NCI-H2029 (cell line): ENCODE measurements at regions not wholly inside any gene's neighbourhood (a gene's known extent, or its start where the extent isn't known, plus 50 kb on each side); places are given as distances from the start of the nearest gene placed in this dataset.
"Not testable (repeated sequence)": the region's sequence is repeated elsewhere in the genome, so short reads cannot be mapped to it uniquely, and the experiment has no call there.

Experiments
- DNase-seq: peaks from one replicate; lab custom pipeline; 2025; lab: John Stamatoyannopoulos, UW

DNA sequence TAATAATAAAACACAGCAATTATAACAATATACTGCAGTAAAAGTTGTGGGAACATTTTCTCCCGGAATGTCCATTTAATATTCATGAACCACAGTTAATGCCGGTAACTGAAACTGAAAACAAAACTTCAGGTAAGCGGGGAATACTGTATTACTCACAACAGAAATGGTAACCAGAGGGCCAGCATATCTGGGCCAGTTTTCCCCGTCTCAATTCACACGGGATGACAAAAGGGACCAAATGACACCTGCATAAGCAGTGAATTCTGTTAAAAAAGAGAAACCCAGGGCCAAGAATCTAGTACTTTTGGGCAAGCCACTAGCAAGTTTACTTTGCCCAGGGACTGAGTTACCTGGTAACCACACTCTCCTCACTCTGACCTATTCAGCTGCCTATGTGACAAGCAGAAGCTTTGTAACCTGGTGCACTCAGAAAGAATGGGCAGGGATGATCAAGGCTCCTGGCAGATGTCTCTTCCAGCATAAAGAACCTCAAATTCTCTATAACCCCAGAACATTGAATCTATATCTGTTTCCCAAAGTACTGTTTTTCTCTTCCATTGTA lies 1171.2 kb downstream of the DIAPH3 start:
- no peak for DNase-seq

DNA sequence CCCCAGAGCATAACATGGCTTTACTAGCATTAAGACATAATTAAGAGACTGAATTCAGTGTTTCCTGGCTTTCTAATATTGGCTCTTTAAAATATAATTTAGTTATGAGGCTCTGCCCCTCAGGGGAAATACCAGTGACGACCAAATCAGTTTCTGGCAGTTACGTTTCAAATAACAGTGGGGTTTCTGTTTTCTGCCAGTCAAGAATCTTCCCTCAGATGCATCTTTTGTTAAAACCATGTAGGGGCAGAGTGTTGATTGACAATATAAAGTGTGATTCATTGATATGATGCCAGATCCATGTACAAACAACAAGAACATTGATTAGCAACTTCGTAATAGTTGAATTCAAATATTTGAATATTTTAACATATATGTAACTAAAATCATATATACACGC lies 1169.7 kb downstream of the DIAPH3 start:
- DNase-seq: no peak

DNA sequence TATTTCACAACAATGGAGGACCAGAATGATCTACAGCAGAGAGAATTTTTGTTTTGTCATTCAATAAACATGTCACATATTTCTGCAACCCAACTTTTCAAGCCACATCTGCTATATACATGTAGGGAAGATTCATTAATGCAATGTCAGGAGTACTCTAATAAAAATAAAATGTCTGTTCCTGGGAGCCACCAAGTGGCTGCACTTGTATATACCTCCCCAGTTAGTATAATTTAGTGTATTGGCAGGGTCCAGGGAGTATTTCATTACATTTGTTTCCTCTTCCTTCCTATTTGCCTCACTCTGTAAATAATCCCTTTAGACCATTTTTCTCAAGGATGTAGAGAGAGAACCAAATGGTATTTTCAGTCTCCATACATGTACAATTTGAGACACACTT lies 1169.0 kb downstream of the DIAPH3 start:
- no peak for DNase-seq

DNA sequence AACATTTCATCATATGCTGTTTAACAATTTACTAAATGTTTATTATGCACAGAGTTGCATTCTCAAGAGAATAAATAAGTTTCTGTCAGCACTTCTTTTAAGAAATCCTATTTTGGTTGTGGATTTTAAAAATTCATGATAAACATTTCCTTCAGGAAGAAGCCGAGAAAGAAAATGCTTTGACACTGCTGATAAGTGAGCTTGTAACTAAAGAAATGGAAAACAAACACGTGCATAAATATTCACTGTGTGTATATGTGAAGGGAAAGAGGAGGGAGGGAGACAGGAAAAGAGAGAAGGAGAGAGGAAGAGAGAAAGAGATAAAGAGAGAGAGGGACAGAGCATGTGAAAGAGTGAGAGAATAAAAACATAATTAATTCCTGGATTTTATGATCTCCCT lies 1165.0 kb downstream of the DIAPH3 start:
- DNase-seq: no peak

DNA sequence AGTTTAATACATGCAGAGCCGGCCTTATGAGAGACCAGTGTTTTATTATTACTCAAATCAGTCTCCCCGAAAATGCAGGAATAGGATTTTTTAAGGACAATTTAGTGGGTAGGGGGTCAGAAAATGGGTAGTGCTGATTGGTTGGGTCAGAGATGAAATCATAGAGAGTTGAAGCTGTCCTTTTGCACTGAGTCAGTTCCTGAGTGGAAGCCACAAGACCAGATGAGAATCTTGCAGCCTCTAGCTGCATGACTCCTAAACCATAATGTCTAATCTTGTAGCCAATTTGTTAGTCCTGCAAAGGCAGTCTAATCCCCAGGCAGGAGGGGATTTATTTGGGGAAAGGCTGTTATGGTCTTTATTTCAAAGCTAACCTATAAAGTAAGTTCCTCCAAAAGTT lies 1163.9 kb downstream of the DIAPH3 start:
- no peak for DNase-seq

DNA sequence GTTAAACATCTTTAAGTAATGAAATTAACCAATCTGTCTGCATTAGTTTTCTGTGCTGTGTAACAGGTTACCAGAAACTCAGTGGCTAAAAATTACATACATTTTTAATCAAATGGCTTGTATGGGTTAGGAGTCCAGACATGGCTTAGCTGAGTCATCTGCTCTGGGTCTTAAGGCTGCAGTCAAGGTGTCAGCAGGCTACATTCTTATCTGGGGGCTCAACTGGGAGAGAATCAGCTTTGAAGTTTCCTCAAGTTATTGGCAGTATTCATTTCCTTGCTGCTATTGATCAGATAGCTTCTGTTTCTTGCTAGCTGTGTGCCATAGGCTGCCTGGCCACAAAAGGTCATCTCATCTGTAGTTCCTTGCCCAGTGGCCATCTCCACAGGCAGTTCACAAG lies 1163.0 kb downstream of the DIAPH3 start:
- no peak for DNase-seq

DNA sequence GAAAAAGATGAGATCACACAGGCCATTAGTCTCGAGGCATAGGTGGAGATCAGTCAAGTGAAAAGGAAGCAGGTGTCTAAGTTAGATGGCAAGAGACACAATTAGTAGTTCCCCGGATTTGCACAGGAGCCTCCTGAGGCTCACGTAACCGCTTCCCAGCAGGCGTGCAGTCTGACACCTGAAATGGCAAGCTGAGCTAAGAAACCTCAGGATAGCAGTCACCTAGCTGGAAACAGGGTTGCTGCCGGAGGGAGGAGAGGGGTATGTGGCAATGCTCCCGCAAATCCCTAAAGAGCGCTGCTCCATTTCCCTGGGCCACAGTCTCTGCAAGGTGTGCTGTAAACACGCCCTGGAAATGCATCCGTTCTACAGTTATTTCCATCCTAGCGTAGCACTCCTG lies 1151.0 kb downstream of the DIAPH3 start:
- no peak for DNase-seq

DNA sequence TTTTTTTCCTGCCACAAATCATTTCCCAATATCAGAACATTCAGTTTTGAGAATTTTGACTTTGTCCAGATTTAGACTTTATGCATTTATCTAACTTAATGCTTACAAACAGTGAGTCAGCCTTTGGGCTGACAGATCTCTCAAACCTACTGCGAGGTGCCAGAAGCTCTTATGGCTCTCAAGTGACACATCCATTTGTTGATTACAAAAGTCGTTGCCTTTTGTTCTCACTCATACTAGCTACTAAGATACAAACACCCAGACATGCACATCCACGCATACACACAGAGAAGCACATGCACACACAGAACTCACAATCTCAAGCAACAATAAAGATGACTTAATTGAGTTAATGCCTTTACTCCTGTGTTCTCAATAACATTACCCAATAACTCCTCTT lies 1147.5 kb downstream of the DIAPH3 start:
- no peak for DNase-seq

DNA sequence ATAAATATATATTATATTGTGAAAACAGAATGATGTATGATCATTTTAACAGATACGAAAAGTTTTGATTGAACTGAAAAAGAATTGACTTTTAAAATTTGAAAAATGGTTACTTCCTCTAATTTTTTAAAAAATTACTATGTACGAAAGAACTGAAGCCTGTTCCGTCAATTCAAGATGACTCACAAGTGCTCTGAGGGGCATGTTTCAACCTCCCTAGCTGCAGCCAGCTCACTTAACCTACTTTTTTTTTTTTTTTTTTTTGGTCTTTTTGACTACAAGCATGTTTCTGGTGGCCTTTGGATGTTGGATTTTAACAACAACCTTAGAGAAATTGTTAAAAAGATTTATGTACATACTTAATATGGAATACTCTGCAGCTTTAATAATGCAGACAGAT lies 1139.3 kb downstream of the DIAPH3 start:
- DNase-seq: no peak

DNA sequence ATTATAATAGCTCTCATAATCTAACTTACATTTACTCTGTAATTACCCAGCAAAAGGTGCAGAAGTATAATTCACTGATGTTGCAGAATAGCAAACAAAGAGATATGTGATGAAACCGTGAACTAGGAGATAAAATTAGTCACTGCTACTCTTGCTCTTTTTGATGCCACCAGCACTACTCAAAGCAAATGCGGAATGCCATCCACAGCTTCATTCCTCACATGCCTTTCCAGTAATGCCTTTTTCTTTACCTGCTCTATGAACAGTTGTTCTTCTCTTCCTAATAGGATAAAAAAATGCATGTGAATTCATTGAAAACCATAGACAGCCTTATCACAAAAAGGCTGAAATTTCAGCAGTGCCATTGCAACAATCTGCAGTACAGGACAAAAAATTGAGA lies 1129.5 kb downstream of the DIAPH3 start:
- DNase-seq: no peak

DNA sequence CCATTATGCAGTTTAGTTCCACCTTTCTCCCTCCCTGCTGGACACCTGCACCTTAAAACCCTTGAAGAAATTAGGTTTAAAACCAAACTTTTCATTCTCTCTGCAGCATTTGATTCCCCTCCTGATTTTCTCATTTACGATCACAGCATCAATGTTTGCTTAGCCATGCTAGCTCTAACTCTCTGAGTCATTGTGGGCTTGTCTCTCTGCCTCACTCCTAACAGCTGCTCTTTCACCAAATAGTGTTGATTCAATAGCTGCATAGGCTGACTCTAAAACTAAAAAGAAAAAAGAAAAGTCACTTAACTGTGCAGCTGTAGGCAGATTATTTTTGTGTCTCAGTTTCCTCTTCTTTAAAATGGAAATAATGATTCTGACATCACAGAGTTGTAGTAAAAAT lies 1124.9 kb downstream of the DIAPH3 start:
- DNase-seq: no peak

DNA sequence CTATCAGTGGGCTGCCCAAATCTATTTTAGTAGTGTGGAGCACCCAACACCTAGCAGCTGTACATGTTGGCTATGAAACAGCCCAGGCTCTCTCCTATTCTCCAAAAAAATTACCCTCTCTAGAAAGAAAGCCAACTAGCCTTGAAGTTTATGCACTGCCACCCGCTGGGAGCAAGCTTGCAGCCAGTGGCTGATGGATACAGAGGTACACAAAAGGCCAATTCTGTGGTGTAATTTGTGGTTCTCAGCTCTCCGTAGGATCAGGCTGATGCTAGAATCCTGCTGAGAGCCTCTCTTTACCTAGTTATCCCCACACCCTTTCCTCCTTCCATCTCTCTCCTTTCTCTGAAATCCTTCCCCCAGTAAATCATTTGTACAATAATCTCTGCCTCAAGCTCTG lies 1120.7 kb downstream of the DIAPH3 start:
- no peak for DNase-seq

DNA sequence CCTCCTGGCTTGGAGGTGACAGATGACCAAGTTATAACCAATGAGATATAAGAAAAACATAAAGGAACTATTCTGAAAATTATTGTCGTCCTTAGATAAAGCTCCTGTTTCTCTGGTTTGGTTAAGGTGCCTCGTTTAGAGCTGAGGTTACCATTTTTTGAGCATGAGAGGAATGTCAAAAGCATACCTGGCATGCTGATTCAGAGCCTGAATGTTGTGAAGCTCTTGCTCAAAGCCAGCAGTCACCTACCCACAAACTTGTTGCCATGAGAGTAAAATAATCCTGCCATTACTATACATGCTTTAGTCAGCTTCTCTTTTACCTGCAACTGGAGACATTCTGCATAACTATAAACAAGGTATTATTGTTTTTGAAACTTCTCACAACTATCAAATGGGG lies 1116.2 kb downstream of the DIAPH3 start:
- DNase-seq: no peak

DNA sequence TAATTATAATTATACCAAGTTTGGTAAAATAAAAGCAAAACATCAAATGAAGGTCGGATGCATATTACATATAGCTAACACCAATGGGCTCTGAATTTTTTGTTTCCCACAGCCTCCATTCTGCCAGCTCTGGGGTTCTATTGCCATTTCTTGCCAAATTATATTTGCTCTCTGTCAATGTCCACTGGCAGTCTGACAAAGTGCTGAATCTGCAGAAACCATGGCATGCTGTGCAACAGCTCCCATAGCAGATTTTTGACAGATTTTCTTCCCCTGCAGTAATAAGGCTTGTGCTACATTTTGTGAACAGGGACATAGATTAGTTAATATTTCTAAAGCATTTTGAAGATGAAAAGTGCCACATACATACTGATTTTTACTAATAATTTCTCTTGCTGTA lies 1102.1 kb downstream of the DIAPH3 start:
- DNase-seq: no peak

DNA sequence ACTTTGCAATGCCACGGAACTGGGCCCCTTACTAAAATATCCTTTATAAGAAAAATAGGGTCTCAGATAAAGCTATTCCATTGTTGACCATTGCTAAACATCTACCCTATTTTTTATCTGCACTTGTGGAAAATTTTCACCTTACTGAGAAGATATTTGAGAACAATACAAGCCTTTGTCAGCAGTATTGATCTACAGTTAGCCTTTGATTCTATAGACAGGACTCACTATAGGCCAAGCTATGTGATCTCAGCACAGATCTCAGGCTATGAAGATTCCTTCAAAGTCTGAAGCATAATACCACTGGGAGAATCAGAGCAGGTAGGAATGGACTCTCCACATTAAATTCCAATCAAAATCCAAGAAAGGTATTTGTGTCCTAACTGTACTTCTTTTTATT lies 1099.7 kb downstream of the DIAPH3 start:
- DNase-seq: no peak

DNA sequence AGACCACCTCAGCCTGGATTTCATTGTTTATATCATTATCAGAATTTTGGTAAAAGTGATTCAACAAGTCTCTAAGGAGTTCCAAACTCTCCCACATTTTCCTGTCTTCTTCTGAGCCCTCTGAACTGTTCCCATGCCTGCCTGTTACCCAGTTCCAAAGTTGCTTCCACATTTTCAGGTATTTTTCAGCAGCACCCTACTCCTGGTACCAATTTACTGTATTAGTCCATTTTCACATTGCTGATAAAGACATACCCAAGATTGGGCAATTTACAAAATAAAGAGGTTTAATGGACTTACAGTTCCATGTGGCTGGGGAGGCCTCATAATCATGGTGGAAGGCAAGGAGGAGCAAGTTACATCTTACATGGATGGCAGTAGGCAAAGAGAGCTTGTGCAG lies 1087.3 kb downstream of the DIAPH3 start:
- DNase-seq: not testable (repeated sequence)

DNA sequence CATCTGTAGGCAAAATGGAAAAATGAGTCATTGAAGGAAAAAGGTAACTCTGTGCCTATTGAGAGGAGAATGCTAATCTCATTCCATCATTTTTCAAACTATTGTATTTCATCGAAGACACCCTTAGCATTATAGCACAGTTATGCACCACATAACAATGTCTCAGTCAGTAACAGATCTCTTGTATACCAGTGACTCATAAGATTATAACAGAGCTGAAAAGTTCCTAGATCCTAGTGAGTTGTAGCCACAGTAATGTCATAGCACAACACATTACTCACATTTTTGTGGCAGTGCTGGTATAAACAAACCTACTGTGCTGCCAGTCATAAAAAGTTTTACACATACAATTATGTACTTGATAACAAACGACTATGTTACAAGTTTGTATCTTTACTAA lies 1077.6 kb downstream of the DIAPH3 start:
- no peak for DNase-seq

DNA sequence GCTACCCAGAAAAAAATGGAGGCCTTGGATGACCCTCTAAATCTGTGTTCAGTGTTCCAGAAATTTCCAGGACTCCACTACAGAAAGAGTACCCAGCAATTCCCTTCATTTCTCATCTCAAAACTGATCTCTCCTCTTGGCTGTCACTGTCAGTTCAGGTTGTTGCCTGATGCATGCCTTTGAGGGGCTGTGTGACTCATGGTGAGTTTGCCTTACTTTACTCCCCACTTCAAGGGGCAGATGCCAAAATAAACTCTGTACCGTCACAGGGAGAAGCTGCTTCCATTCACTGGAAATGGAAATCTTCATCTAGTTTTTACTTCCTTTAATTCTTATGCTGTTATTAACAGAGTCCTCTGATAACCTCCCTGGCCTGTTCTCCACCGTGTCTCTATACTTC lies 1075.0 kb downstream of the DIAPH3 start:
- DNase-seq: no peak

DNA sequence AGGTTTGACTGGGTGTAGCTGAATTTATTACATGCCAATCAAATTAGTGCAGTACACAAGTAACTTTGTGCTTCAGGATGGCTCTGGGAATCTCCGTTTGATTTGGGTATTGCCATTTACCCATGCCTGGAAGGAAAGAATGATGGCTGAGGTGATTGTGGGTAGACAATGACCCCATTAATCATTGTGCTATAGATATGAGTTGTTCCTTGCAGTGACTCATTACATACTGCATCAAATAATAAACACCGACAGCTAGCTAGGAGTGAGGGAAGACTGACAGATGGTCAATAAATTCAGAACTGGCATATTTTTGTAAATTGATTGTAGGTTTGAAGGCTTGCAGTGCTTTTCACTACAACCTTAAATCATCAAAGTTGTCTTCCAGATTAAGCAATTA lies 1069.5 kb downstream of the DIAPH3 start:
- DNase-seq: no peak

DNA sequence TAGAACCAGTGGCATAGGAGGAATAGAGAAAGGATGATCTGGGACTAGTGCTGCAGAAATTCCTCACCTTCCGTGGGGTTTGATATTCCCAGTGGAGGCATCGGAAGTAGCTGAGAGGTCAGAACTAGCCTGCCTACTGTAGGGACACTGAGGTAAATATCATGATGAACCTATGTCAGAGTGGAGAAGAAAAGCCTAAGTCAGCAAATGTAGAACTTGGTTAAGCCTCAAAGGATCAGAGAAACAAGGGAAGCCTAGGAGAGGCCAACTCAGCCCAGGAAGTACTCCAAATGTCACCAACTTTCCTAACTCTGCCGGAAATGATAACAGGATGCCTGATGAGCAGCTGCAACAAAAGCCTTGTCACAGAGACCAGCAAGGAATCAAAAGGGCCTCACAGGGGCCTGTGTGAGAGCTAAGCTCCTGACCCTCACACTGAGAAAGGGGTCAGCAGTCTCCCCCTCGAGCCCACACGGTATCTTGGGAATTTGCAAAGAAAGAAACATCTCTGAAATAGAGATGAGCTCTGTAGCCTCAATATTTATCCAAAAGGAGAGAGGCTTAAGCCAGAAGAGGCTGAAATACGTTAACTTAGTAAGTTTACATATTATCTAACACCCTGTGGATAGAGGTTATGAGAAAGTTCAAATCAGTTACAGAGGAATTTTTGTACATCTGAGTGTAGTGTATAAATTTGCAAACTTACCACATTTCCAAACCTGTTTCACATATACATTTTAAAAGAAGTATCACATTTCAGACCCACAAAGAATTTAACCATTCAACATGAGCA lies 1064.3 kb downstream of the DIAPH3 start:
- DNase-seq: no peak

DNA sequence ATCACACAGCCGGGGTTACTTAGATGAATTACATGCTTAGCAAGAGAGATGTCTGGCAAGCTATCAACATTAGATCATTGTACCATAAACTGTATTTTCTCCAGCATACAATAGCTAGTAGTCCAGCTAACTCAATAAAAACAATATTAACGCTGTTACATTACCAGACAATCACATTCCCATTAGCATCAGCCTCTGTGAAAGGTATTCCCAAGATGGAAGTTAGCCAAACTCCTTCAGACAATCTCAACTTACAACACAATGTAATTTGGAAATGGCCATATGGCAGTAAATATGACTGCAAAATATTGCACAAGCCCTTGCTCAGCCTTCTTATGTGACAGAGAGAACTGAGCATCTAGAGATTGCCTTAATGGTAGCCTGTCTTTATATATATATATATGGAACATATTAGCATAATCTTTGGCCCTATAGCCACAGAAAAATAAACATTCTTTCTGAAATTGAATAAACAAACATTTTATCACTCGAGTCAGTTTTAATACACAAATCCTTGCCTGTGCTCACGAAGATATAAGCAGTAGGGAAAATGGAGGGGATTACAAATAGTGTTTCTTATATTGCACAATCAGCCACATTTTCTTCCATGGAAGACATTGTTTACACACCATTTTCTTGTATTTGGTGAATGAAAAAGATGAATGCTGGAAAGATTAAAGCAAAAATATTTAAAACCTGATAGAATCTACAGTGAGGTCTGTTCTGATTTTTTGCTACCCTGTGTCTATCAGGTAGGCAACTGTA lies 1060.5 kb downstream of the DIAPH3 start:
- no peak for DNase-seq

DNA sequence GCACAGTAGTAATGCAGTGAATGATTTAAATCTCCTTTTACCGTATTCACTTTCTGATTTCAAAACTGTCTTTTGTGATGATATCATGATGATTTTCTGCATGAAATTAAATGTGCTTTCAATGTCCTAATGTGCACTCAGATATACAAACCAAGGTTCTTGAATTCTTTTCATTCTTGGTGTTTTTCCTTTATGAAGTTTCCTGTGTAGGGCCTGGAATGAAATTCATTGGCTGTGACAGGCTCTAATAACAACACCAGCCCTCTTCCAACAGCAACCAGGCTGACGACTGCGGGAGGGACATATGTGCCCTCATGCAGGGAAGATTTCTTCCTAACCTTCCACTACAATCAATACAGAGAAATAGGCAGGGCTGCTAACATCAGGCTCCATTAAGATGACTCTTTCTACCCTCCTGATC lies 1052.0 kb downstream of the DIAPH3 start:
- DNase-seq: no peak

DNA sequence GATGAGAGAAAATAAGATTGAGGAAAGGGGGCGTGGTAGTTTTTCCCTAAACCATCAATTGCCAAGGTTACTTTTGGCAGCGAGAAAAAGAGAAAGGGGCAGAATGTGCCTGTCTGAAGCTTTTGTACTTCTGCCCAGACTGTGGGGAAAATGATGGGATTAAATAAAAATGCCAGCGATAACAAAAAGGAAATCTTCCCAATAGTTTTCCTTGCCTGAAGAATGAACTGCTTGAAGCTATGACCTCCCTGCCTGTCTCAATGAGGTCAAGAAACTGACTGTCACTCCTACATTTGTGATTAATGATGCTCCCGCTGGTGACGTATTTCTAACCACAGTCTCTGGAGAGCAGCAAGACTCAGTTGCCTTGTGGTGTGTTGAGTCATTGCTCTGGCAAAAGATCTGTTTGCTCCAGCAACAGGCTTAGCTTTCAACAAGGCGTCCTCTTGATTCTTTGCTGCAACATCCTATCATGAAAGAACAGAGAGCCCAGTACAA lies 1051.5 kb downstream of the DIAPH3 start:
- DNase-seq: no peak
